GM12865 (cell line): ENCODE measurements at regions not wholly inside any gene's neighbourhood (a gene's known extent, or its start where the extent isn't known, plus 50 kb on each side); places are given as distances from the start of the nearest gene placed in this dataset.

Experiments used
- DNase-seq: peaks from one replicate; pipeline ENCODE4 v3.0.0; 2010; ENCODE audit warnings: low read depth
- H3K4me3 ChIP-seq: 2 replicates; pipeline ENCODE4 v1.5.1; 2011; ENCODE audit warnings: mild to moderate bottlenecking, low read depth, low read length, control low read depth
- CTCF ChIP-seq: IDR thresholded peaks from 2 replicates; pipeline ENCODE4 v1.5.1; 2011; ENCODE audit warnings: low read length, control low read depth, low read depth, inconsistent platforms; ENCODE audit not compliant: insufficient read depth; ENCODE audit errors: missing control alignments

GRCh38 chr5:56313596-56313995 is 80.5 kb upstream of the ANKRD55 start:
- H3K4me3 ChIP-seq, result no peak overlapping the region
- no peak for DNase-seq
- TF ChIP-seq CTCF, result no peak

GRCh38 chr5:56313004-56313531 is 79.9 kb upstream of the ANKRD55 start:
- DNase-seq, result peak; percentile 8

GRCh38 chr5:56311306-56311905 is 78.3 kb upstream of the ANKRD55 start:
- no peak for DNase-seq
- H3K4me3 ChIP-seq, result no peak overlapping the region
- no peak for TF ChIP-seq CTCF

More at GRCh38 chr5:56313004-56313531, 79.9 kb upstream of the ANKRD55 start:
- TF ChIP-seq CTCF, result no peak
- H3K4me3 ChIP-seq, result no peak overlapping the region

DNA sequence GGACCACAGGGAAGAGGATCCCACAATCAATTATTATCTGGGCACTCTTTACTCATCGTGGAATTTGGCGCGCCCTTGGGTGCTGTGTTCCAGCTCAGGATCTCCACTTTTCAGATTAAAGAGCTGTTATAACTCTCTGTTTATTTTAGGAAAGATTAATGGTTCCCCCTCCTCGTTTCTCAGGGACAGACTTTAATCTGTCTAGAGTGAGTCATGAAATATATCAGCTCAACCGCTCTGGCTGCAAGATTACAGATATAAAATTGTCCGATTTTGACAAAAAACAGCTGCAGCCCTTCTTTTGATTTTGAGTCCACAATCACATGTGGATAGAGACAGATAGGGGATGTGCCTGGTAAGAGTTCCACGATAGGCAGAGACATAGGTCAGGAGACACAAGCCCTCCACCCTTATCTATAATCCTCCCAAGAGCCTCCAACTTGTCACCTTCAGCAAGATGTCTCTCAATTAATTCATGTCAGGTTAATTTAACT is 77.6 kb upstream of the ANKRD55 start:
- no peak overlapping the region for H3K4me3 ChIP-seq
- DNase-seq, result no peak

DNA sequence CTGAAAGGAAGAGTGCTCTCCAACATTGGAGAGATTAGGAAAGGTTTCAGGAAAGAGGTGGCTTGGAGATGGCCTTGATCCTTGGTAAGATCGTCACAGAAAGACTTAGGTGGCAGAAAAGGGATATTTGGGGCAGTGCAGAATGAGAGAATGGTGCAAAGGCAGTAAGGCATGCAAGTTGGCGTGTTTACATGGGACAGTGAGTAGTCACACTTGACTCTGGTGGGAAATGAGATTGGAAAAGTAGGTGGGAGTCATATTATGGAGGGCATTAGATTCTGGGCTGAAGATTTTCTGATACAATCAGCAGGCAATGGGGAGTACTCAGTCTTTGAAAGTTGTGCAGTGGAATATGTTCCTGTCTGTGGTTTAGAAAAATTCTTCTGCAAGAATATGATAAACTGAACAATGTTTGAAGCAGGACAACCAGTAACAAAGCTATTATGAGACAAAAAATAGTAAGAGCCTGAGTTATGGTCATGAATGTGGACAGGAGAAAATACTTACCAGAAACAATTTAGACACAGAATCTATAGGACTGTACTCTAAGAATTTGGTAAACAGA is 76.2 kb upstream of the ANKRD55 start:
- H3K4me3 ChIP-seq, result no peak overlapping the region
- no peak for DNase-seq
- no peak for TF ChIP-seq CTCF

More for the DNA sequence above, 77.6 kb upstream of the ANKRD55 start:
- no peak for TF ChIP-seq CTCF

- no peak overlapping the region for H3K4me3 ChIP-seq
- no peak for DNase-seq
- TF ChIP-seq CTCF, result no peak
Measured at GRCh38 chr5:56307714-56308333, 74.7 kb upstream of the ANKRD55 start.
